ENCODE measurements at regions not wholly inside any gene's neighbourhood (a gene's known extent, or its start where the extent isn't known, plus 50 kb on each side); places are given as distances from the start of the nearest gene placed in this dataset.

GRCh38 chr3:31051226-31051625 is 156.8 kb upstream of the GADL1 start:
- H3K36me3 Mint-ChIP-seq (ENCODE audit: insufficient read depth, unreplicated experiment), result no peaks in the 10 kb centered on the region
- H3K4me1 Mint-ChIP-seq (ENCODE audit: low read depth, unreplicated experiment), result no peaks in the 10 kb centered on the region

GRCh38 chr3:31053299-31053698 is 158.8 kb upstream of the GADL1 start:
- TF ChIP-seq CTCF (IDR thresholded peaks at IDR 0.05; ENCODE audit: insufficient read depth in 1 of 2, low read depth in 1 of 2, low read length in 1 of 2, severe bottlenecking in 1 of 2, unreplicated experiment in 1 of 2), result no peak
- no peaks in the 10 kb centered on the region for H3K4me1 Mint-ChIP-seq (ENCODE audit: low read depth, unreplicated experiment)
- H3K4me3 Mint-ChIP-seq (ENCODE audit: unreplicated experiment), result no peak overlapping the region
- Histone ChIP-seq H3K4me1 (no peaks in the 10 kb centered on the region), H3K36me3 (ENCODE audit: control insufficient read depth, insufficient read depth, low read length) (no peaks in the 10 kb centered on the region), H3K9me3 (peaks cover 2% of the 10 kb centered on the region; the same call in 1 of the 2 replicates), H3K4me3 (ENCODE audit: low read depth, low read length) (no peak overlapping the region), H3K27me3 (replicated peaks; ENCODE audit: control insufficient read depth, insufficient read depth, low read length) (no peaks in the 10 kb centered on the region)
- H3K27ac Mint-ChIP-seq (ENCODE audit: unreplicated experiment), result no peak overlapping the region
- H3K27me3 Mint-ChIP-seq (ENCODE audit: insufficient read depth, unreplicated experiment), result no peaks in the 10 kb centered on the region
- intact Hi-C loops (cut with micrococcal nuclease; ENCODE audit: unreplicated experiment), result no loop called here
- POLR2A ChIA-PET, result no interaction called here
- H3K9me3 Mint-ChIP-seq (ENCODE audit: unreplicated experiment), result no peaks in the 10 kb centered on the region
- CTCF ChIA-PET, result no interaction called here
- DNase-seq, result no peak
- no TSS peak for BruUV-seq (replicated peaks)
- no peaks in the 10 kb centered on the region for H3K36me3 Mint-ChIP-seq (ENCODE audit: insufficient read depth, unreplicated experiment)

More at GRCh38 chr3:31051226-31051625, 156.8 kb upstream of the GADL1 start:
- TF ChIP-seq CTCF (IDR thresholded peaks at IDR 0.05; ENCODE audit: insufficient read depth in 1 of 2, low read depth in 1 of 2, low read length in 1 of 2, severe bottlenecking in 1 of 2, unreplicated experiment in 1 of 2), result no peak
- no TSS peak for BruUV-seq (replicated peaks)
- Histone ChIP-seq H3K9me3 (no peaks in the 10 kb centered on the region), H3K4me1 (no peaks in the 10 kb centered on the region), H3K4me3 (ENCODE audit: low read depth, low read length) (no peak overlapping the region), H3K27me3 (replicated peaks; ENCODE audit: control insufficient read depth, insufficient read depth, low read length) (no peaks in the 10 kb centered on the region), H3K36me3 (ENCODE audit: control insufficient read depth, insufficient read depth, low read length) (no peaks in the 10 kb centered on the region)
- intact Hi-C loops (cut with micrococcal nuclease; ENCODE audit: unreplicated experiment), result no loop called here
- Mint-ChIP-seq H3K27ac (ENCODE audit: unreplicated experiment) (no peak overlapping the region), H3K9me3 (ENCODE audit: unreplicated experiment) (no peaks in the 10 kb centered on the region), H3K27me3 (ENCODE audit: insufficient read depth, unreplicated experiment) (no peaks in the 10 kb centered on the region), H3K4me3 (ENCODE audit: unreplicated experiment) (no peak overlapping the region)
- DNase-seq, result no peak
- POLR2A ChIA-PET, result no interaction called here
- CTCF ChIA-PET, result no interaction called here

GRCh38 chr3:31054032-31054431 is 159.6 kb upstream of the GADL1 start:
- Mint-ChIP-seq H3K27ac (ENCODE audit: unreplicated experiment) (no peak overlapping the region), H3K36me3 (ENCODE audit: insufficient read depth, unreplicated experiment) (no peaks in the 10 kb centered on the region), H3K27me3 (ENCODE audit: insufficient read depth, unreplicated experiment) (no peaks in the 10 kb centered on the region), H3K9me3 (ENCODE audit: unreplicated experiment) (peaks cover 6% of the 10 kb centered on the region), H3K4me3 (ENCODE audit: unreplicated experiment) (no peak overlapping the region), H3K4me1 (ENCODE audit: low read depth, unreplicated experiment) (no peaks in the 10 kb centered on the region)
- Histone ChIP-seq H3K36me3 (ENCODE audit: control insufficient read depth, insufficient read depth, low read length) (no peaks in the 10 kb centered on the region), H3K9me3 (peaks cover 9% of the 10 kb centered on the region; the same call in 1 of the 2 replicates), H3K4me3 (ENCODE audit: low read depth, low read length) (no peak overlapping the region), H3K27me3 (replicated peaks; ENCODE audit: control insufficient read depth, insufficient read depth, low read length) (no peaks in the 10 kb centered on the region), H3K4me1 (no peaks in the 10 kb centered on the region)
- TF ChIP-seq CTCF (IDR thresholded peaks at IDR 0.05; ENCODE audit: insufficient read depth in 1 of 2, low read depth in 1 of 2, low read length in 1 of 2, severe bottlenecking in 1 of 2, unreplicated experiment in 1 of 2), result no peak
- intact Hi-C loops (cut with micrococcal nuclease; ENCODE audit: unreplicated experiment), result no loop called here
- BruUV-seq (replicated peaks), result no TSS peak
- POLR2A ChIA-PET, result no interaction called here
- DNase-seq, result no peak
- CTCF ChIA-PET, result no interaction called here
